Activated T-cell treated with anti-CD3 and anti-CD28 coated beads, Interleukin-2, amount 50 U/mL, for 4 hours (primary cell): ENCODE measurements at regions not wholly inside any gene's neighbourhood (a gene's known extent, or its start where the extent isn't known, plus 50 kb on each side); places are given as distances from the start of the nearest gene placed in this dataset.

Source experiments
- ATAC-seq, 2 donors: fragments of 200-7000 bp; cut with Tn5 transposase; one replicate each; pipeline ENCODE4 v1.10.0; 2021
- DNase-seq: peaks from one replicate; pipeline ENCODE4 v3.0.0-alpha.2; 2020
- H3K27me3 Mint-ChIP-seq: one replicate; pipeline ENCODE4 v1.8.0; 2021; ENCODE audit warnings: low read depth, mixed read lengths
- H3K36me3 Mint-ChIP-seq: one replicate; pipeline ENCODE4 v1.8.0; 2022; ENCODE audit warnings: mixed read lengths; ENCODE audit not compliant: insufficient read depth
- H3K4me1 Mint-ChIP-seq: one replicate; pipeline ENCODE4 v1.8.0; 2021; ENCODE audit warnings: low read depth, mixed read lengths
- H3K4me3 Mint-ChIP-seq: one replicate; pipeline ENCODE4 v1.8.0; 2021; ENCODE audit warnings: mild to moderate bottlenecking, moderate library complexity, mixed read lengths
- H3K9me3 Mint-ChIP-seq: one replicate; pipeline ENCODE4 v1.8.0; 2021; ENCODE audit warnings: mixed read lengths

- H3K27me3 Mint-ChIP-seq: no peaks in the 10 kb centered on the region
Measured at GRCh38 chr10:106133451-106133850, 1031.1 kb downstream of the SORCS1 start.

GRCh38 chr10:106132956-106133355 is 1031.5 kb downstream of the SORCS1 start:
- Mint-ChIP-seq H3K9me3 (no peaks in the 10 kb centered on the region), H3K4me3 (no peak overlapping the region)
- no peak for ATAC-seq

More at GRCh38 chr10:106133451-106133850, 1031.1 kb downstream of the SORCS1 start:
- H3K4me1 Mint-ChIP-seq: no peaks in the 10 kb centered on the region
- H3K36me3 Mint-ChIP-seq: no peaks in the 10 kb centered on the region
- no peak for ATAC-seq
- no peak for DNase-seq
- H3K9me3 Mint-ChIP-seq: no peaks in the 10 kb centered on the region
- no peak overlapping the region for H3K4me3 Mint-ChIP-seq

GRCh38 chr10:106114656-106115186 is 1049.8 kb downstream of the SORCS1 start:
- DNase-seq (no peak), ATAC-seq (no peak)
- Mint-ChIP-seq H3K9me3 (peaks cover 30% of the 10 kb centered on the region), H3K36me3 (no peaks in the 10 kb centered on the region), H3K27me3 (no peaks in the 10 kb centered on the region), H3K4me3 (no peak overlapping the region), H3K4me1 (no peaks in the 10 kb centered on the region)

More at GRCh38 chr10:106132956-106133355, 1031.5 kb downstream of the SORCS1 start:
- H3K27me3 Mint-ChIP-seq: no peaks in the 10 kb centered on the region
- no peaks in the 10 kb centered on the region for H3K36me3 Mint-ChIP-seq
- no peak for DNase-seq
- H3K4me1 Mint-ChIP-seq: no peaks in the 10 kb centered on the region

GRCh38 chr10:106111246-106111645 is 1053.3 kb downstream of the SORCS1 start:
- ATAC-seq (no peak), DNase-seq (no peak)
- H3K36me3 Mint-ChIP-seq: no peaks in the 10 kb centered on the region
- H3K27me3 Mint-ChIP-seq: no peaks in the 10 kb centered on the region
- no peak overlapping the region for H3K4me3 Mint-ChIP-seq
- peaks cover 8% of the 10 kb centered on the region for H3K9me3 Mint-ChIP-seq
- no peaks in the 10 kb centered on the region for H3K4me1 Mint-ChIP-seq

GRCh38 chr10:106107706-106108105 is 1056.8 kb downstream of the SORCS1 start:
- Mint-ChIP-seq H3K4me3 (no peak overlapping the region), H3K4me1 (no peaks in the 10 kb centered on the region), H3K36me3 (no peaks in the 10 kb centered on the region), H3K27me3 (no peaks in the 10 kb centered on the region), H3K9me3 (no peaks in the 10 kb centered on the region)
- ATAC-seq (no peak), DNase-seq (no peak)

GRCh38 chr10:106106114-106106513 is 1058.4 kb downstream of the SORCS1 start:
- Mint-ChIP-seq H3K9me3 (peaks cover under 1% of the 10 kb centered on the region), H3K4me3 (no peak overlapping the region), H3K27me3 (no peaks in the 10 kb centered on the region), H3K36me3 (no peaks in the 10 kb centered on the region), H3K4me1 (no peaks in the 10 kb centered on the region)
- ATAC-seq (no peak), DNase-seq (no peak)

GRCh38 chr10:106089855-106090254 is 1074.7 kb downstream of the SORCS1 start:
- Mint-ChIP-seq H3K4me1 (no peaks in the 10 kb centered on the region), H3K9me3 (no peaks in the 10 kb centered on the region), H3K36me3 (no peaks in the 10 kb centered on the region), H3K27me3 (no peaks in the 10 kb centered on the region), H3K4me3 (no peak overlapping the region)
- no peak for DNase-seq
- ATAC-seq: no peak

GRCh38 chr10:106086391-106086790 is 1078.1 kb downstream of the SORCS1 start:
- no peak overlapping the region for H3K4me3 Mint-ChIP-seq
- no peaks in the 10 kb centered on the region for H3K27me3 Mint-ChIP-seq
- no peak for DNase-seq
- no peaks in the 10 kb centered on the region for H3K4me1 Mint-ChIP-seq
- ATAC-seq: no peak
- no peaks in the 10 kb centered on the region for H3K36me3 Mint-ChIP-seq
- no peaks in the 10 kb centered on the region for H3K9me3 Mint-ChIP-seq

- Mint-ChIP-seq H3K4me1 (no peaks in the 10 kb centered on the region), H3K27me3 (no peaks in the 10 kb centered on the region), H3K36me3 (no peaks in the 10 kb centered on the region), H3K9me3 (no peaks in the 10 kb centered on the region), H3K4me3 (no peak overlapping the region)
- ATAC-seq: no peak
- DNase-seq: no peak
Measured at GRCh38 chr10:106083572-106083971, 1080.9 kb downstream of the SORCS1 start.

- Mint-ChIP-seq H3K9me3 (no peaks in the 10 kb centered on the region), H3K4me3 (no peak overlapping the region), H3K4me1 (no peaks in the 10 kb centered on the region), H3K27me3 (no peaks in the 10 kb centered on the region), H3K36me3 (no peaks in the 10 kb centered on the region)
- ATAC-seq: no peak
- DNase-seq: no peak
Measured at GRCh38 chr10:106082865-106083264, 1081.6 kb downstream of the SORCS1 start.

- ATAC-seq (no peak), DNase-seq (no peak)
- no peaks in the 10 kb centered on the region for H3K9me3 Mint-ChIP-seq
- no peaks in the 10 kb centered on the region for H3K4me1 Mint-ChIP-seq
- no peaks in the 10 kb centered on the region for H3K27me3 Mint-ChIP-seq
- H3K36me3 Mint-ChIP-seq: no peaks in the 10 kb centered on the region
- H3K4me3 Mint-ChIP-seq: no peak overlapping the region
Measured at GRCh38 chr10:106078895-106079576, 1085.5 kb downstream of the SORCS1 start.

GRCh38 chr10:106076496-106076895 is 1088.0 kb downstream of the SORCS1 start:
- Mint-ChIP-seq H3K4me3 (no peak overlapping the region), H3K4me1 (no peaks in the 10 kb centered on the region), H3K27me3 (no peaks in the 10 kb centered on the region), H3K36me3 (no peaks in the 10 kb centered on the region), H3K9me3 (no peaks in the 10 kb centered on the region)
- ATAC-seq: no peak
- DNase-seq: no peak

GRCh38 chr10:106053061-106053460 is 1111.4 kb downstream of the SORCS1 start:
- peaks cover 4% of the 10 kb centered on the region for H3K9me3 Mint-ChIP-seq
- no peak for DNase-seq
- H3K4me3 Mint-ChIP-seq: no peak overlapping the region
- no peak for ATAC-seq
- H3K4me1 Mint-ChIP-seq: no peaks in the 10 kb centered on the region
- H3K27me3 Mint-ChIP-seq: no peaks in the 10 kb centered on the region
- H3K36me3 Mint-ChIP-seq: no peaks in the 10 kb centered on the region

- Mint-ChIP-seq H3K4me1 (no peaks in the 10 kb centered on the region), H3K27me3 (peaks cover 2% of the 10 kb centered on the region), H3K9me3 (no peaks in the 10 kb centered on the region), H3K4me3 (no peak overlapping the region), H3K36me3 (no peaks in the 10 kb centered on the region)
- ATAC-seq (no peak), DNase-seq (no peak)
Measured at GRCh38 chr10:106044503-106044902, 1120.0 kb downstream of the SORCS1 start.

- Mint-ChIP-seq H3K4me1 (no peaks in the 10 kb centered on the region), H3K27me3 (peaks cover 2% of the 10 kb centered on the region), H3K4me3 (no peak overlapping the region), H3K36me3 (no peaks in the 10 kb centered on the region), H3K9me3 (no peaks in the 10 kb centered on the region)
- no peak for ATAC-seq
- DNase-seq: no peak
Measured at GRCh38 chr10:106043863-106044262, 1120.6 kb downstream of the SORCS1 start.
